Fibroblast of lung (primary cell): ENCODE measurements at regions not wholly inside any gene's neighbourhood (a gene's known extent, or its start where the extent isn't known, plus 50 kb on each side); places are given as distances from the start of the nearest gene placed in this dataset.

Source experiments
- DNase-seq, 2 donors: peaks; one replicate each; pipeline versions ENCODE4 v3.0.0 to v3.0.0-alpha.2; 2010; ENCODE audit warnings: low read depth in 2 of 2
- H2AFZ ChIP-seq: 2 replicates; pipeline ENCODE4 v1.5.1; 2012; ENCODE audit warnings: low read length, control low read depth, inconsistent platforms
- H3K27ac ChIP-seq: 2 replicates; pipeline ENCODE4 v1.5.1; 2011; ENCODE audit warnings: low read length, control low read depth; ENCODE audit not compliant: insufficient read depth
- H3K27me3 ChIP-seq: 2 replicates; pipeline ENCODE4 v1.5.1; 2011; ENCODE audit warnings: mild to moderate bottlenecking, low read length; ENCODE audit not compliant: control insufficient read depth, insufficient read depth
- H3K36me3 ChIP-seq: 2 replicates; pipeline ENCODE4 v1.5.1; 2011; ENCODE audit warnings: low read length; ENCODE audit not compliant: control insufficient read depth, insufficient read depth
- H3K4me1 ChIP-seq: 2 replicates; pipeline ENCODE4 v1.5.1; 2011; ENCODE audit warnings: low read length; ENCODE audit not compliant: control insufficient read depth, insufficient read depth; ENCODE audit errors: extremely low read depth
- H3K4me2 ChIP-seq: 2 replicates; pipeline ENCODE4 v1.5.1; 2011; ENCODE audit warnings: low read length, control low read depth; ENCODE audit not compliant: insufficient read depth; ENCODE audit errors: extremely low read depth
- H3K4me3 ChIP-seq, 4 experiments: fragments of 200-600 bp in 1 of 4; sonication (generic) in 1 of 4; replicated peaks in 1 of 4; 2 replicates each; pipeline ENCODE4 v1.5.1; 2011 to 2016; ENCODE audit warnings: low read length in 4 of 4, low read depth in 3 of 4, mild to moderate bottlenecking in 3 of 4, control low read depth in 2 of 4, inconsistent platforms in 1 of 4, mixed read lengths in 1 of 4; ENCODE audit not compliant: insufficient read depth in 1 of 4; ENCODE audit errors: control extremely low read depth in 1 of 4
- H3K79me2 ChIP-seq: 2 replicates; pipeline ENCODE4 v1.5.1; 2012; ENCODE audit warnings: mild to moderate bottlenecking, low read length, inconsistent platforms; ENCODE audit not compliant: control insufficient read depth, insufficient read depth
- H3K9ac ChIP-seq: 2 replicates; pipeline ENCODE4 v1.5.1; 2011; ENCODE audit warnings: mild to moderate bottlenecking, low read length, control low read depth; ENCODE audit not compliant: insufficient read depth
- H3K9me3 ChIP-seq: 2 replicates; pipeline ENCODE4 v1.5.1; 2012; ENCODE audit warnings: low read depth, low read length; ENCODE audit not compliant: control insufficient read depth, insufficient read depth
- H4K20me1 ChIP-seq: 2 replicates; pipeline ENCODE4 v1.5.1; 2011; ENCODE audit warnings: low read length; ENCODE audit not compliant: control insufficient read depth, insufficient read depth; ENCODE audit errors: extremely low read depth
- CTCF ChIP-seq, 2 donors: IDR thresholded peaks in 1 of 2; conservative IDR thresholded peaks in 1 of 2; 1 replicate in 1 of 2; 2 replicates in 1 of 2; pipeline ENCODE4 v1.5.1; 2011 to 2012; ENCODE audit warnings: low read length in 2 of 2, control low read depth in 1 of 2, inconsistent platforms in 1 of 2, low read depth in 1 of 2, mild to moderate bottlenecking in 1 of 2
- EZH2 ChIP-seq: IDR thresholded peaks from 2 replicates; pipeline ENCODE4 v1.5.1; 2012; ENCODE audit warnings: low read length, control low read depth, mild to moderate bottlenecking; ENCODE audit errors: missing control alignments

GRCh38 chr11:19349340-19350025, 108.7 kb upstream of the E2F8 start:
- DNase-seq: no peak
- no peaks in the 10 kb centered on the region for H3K4me1 ChIP-seq
- H3K4me3 ChIP-seq: no peak overlapping the region
- H2AFZ ChIP-seq: no peak overlapping the region
- no peaks in the 10 kb centered on the region for H4K20me1 ChIP-seq
- H3K9me3 ChIP-seq: no peaks in the 10 kb centered on the region
- H3K27ac ChIP-seq: no peak overlapping the region
- TF ChIP-seq CTCF (conservative IDR thresholded peaks at IDR 0.05 in 1 of 2, IDR thresholded peaks at IDR 0.05 in 1 of 2; ENCODE audit: low read depth in 1 of 2, low read length in 2 of 2) (no peak), EZH2 (no peak)
- no peak overlapping the region for H3K9ac ChIP-seq
- no peaks in the 10 kb centered on the region for H3K36me3 ChIP-seq
- no peaks in the 10 kb centered on the region for H3K79me2 ChIP-seq
- H3K4me2 ChIP-seq: no peak overlapping the region
- peaks cover 35% of the 10 kb centered on the region for H3K27me3 ChIP-seq

GRCh38 chr11:19347911-19348310, 107.2 kb upstream of the E2F8 start:
- H3K4me3 ChIP-seq: no peak overlapping the region
- H3K36me3 ChIP-seq: no peaks in the 10 kb centered on the region
- no peak overlapping the region for H3K27ac ChIP-seq
- H3K79me2 ChIP-seq: no peaks in the 10 kb centered on the region
- H3K4me1 ChIP-seq: no peaks in the 10 kb centered on the region
- no peaks in the 10 kb centered on the region for H4K20me1 ChIP-seq
- peaks cover 36% of the 10 kb centered on the region for H3K27me3 ChIP-seq
- no peak for DNase-seq
- TF ChIP-seq EZH2 (no peak), CTCF (conservative IDR thresholded peaks at IDR 0.05 in 1 of 2, IDR thresholded peaks at IDR 0.05 in 1 of 2; ENCODE audit: low read depth in 1 of 2, low read length in 2 of 2) (no peak)
- no peak overlapping the region for H2AFZ ChIP-seq
- H3K4me2 ChIP-seq: no peak overlapping the region
- no peak overlapping the region for H3K9ac ChIP-seq
- H3K9me3 ChIP-seq: no peaks in the 10 kb centered on the region

GRCh38 chr11:19345848-19346681, 105.3 kb upstream of the E2F8 start:
- no peaks in the 10 kb centered on the region for H3K9me3 ChIP-seq
- H3K27me3 ChIP-seq: peaks cover 40% of the 10 kb centered on the region
- H3K79me2 ChIP-seq: no peaks in the 10 kb centered on the region
- peak overlapping the region; percentile 78 for H3K4me2 ChIP-seq
- peak overlapping the region; percentile 50 for H3K9ac ChIP-seq
- no peaks in the 10 kb centered on the region for H3K36me3 ChIP-seq
- H2AFZ ChIP-seq: peak overlapping the region; percentile 5
- peak in 1 of 2 donors; percentile 23 for DNase-seq
- H4K20me1 ChIP-seq: no peaks in the 10 kb centered on the region
- no peak overlapping the region for H3K27ac ChIP-seq
- no peaks in the 10 kb centered on the region for H3K4me1 ChIP-seq
- peak; percentile 86 for TF ChIP-seq EZH2
- peak in 1 of 2 donors; percentile 10 for TF ChIP-seq CTCF (conservative IDR thresholded peaks at IDR 0.05 in 1 of 2, IDR thresholded peaks at IDR 0.05 in 1 of 2; ENCODE audit: low read depth in 1 of 2, low read length in 2 of 2)
- peak overlapping the region; percentile 6 to 62 (median 50) for H3K4me3 ChIP-seq
